Heart left ventricle (tissue), 13 donors: ENCODE measurements at regions not wholly inside any gene's neighbourhood (a gene's known extent, or its start where the extent isn't known, plus 50 kb on each side); places are given as distances from the start of the nearest gene placed in this dataset.

Source experiments
- POLR2A ChIP-seq, 2 donors: fragments of 450-650 bp; IDR thresholded peaks; one replicate each; pipeline ENCODE4 v1.6.1; 2017; ENCODE audit warnings: antibody characterized with exemption in 2 of 2, mild to moderate bottlenecking in 2 of 2, moderate library complexity in 2 of 2
- TF ChIP-seq, protein P1 (sequence below), 12 donors: fragments of 200-600 bp; sonication (generic) in 4 of 12; IDR thresholded peaks; one replicate each; pipeline versions ENCODE4 v1.5.0 to v1.8.0; 2018 to 2022; ENCODE audit warnings: antibody characterized with exemption in 12 of 12, mild to moderate bottlenecking in 5 of 12
- donor health status: ischemic (EF 13 %, LVEDD 7.1; RV severe dilation, severe dysfunction).
- donor health status: DM: no; HTN: yes; CAD: no.
- donor health status: DM: no; HTN: no; CAD: no.
- donor health status: ischemic (EF 25% LVEDD 6.9; RV normal size, moderate dysfunction).
- donor health status: ischemic (EF 25% LVEDD 5.7; RV mildly dilated, moderate dysfunction).
- donor health status: ischemic (EF 35%, LVEDD 5.7; RV mildly dilated, moderate dysfunction).
- donor health status: nonischemic (EF 11% LVEDD 7.7; RV severe dilation, severe dysfunction).
- donor health status: DM: yes; HTN: yes; CAD: no.
- donor health status: PGD.
- donor health status: ischemic (EF 29% LVEDD 5.4; RV normal size, mild dysfunction).
- donor health status: nonischemic (EF 23%, LVEDD 6.1; RV moderate dilation, normal function).

DNA sequence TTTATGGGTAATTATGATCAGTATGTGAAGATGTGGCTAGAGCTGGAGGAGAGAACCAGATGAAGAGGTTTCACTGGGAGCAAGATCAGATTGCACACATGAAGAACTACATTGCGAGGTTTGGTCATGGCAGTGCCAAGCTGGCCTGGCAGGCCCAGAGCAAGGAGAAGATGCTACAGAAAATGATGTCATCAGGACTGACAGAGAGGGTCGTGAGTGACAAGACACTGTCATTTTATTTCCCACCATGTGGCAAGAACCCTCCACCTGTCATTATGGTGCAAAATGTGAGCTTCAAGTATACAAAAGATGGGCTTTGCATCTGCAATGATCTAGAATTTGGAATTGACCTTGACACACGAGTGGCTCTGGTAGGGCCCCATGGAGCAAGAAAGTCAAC is 168.3 kb downstream of the C3orf38 start:
- TF ChIP-seq, protein P1, sequence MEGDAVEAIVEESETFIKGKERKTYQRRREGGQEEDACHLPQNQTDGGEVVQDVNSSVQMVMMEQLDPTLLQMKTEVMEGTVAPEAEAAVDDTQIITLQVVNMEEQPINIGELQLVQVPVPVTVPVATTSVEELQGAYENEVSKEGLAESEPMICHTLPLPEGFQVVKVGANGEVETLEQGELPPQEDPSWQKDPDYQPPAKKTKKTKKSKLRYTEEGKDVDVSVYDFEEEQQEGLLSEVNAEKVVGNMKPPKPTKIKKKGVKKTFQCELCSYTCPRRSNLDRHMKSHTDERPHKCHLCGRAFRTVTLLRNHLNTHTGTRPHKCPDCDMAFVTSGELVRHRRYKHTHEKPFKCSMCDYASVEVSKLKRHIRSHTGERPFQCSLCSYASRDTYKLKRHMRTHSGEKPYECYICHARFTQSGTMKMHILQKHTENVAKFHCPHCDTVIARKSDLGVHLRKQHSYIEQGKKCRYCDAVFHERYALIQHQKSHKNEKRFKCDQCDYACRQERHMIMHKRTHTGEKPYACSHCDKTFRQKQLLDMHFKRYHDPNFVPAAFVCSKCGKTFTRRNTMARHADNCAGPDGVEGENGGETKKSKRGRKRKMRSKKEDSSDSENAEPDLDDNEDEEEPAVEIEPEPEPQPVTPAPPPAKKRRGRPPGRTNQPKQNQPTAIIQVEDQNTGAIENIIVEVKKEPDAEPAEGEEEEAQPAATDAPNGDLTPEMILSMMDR (IDR thresholded peaks at IDR 0.05) = no peak
- no peak for TF ChIP-seq POLR2A (IDR thresholded peaks at IDR 0.05)
